ENCODE measurements at regions not wholly inside any gene's neighbourhood (a gene's known extent, or its start where the extent isn't known, plus 50 kb on each side); places are given as distances from the start of the nearest gene placed in this dataset.

- Mint-ChIP-seq H3K9me3 (no peaks in the 10 kb centered on the region; the same call in 2 of the 3 replicates), H3K4me1 (peaks cover 29% of the 10 kb centered on the region), H3K27me3 (ENCODE audit: insufficient read depth, low read depth, poor library complexity) (peaks cover 2% of the 10 kb centered on the region), H3K27ac (peak overlapping the region; percentile 87), H3K36me3 (ENCODE audit: low read depth) (no peaks in the 10 kb centered on the region), H3K4me3 (no peak overlapping the region)
- peak; percentile 20 for DNase-seq (ENCODE audit: low spot score)
- Histone ChIP-seq H3K79me2 (replicated peaks; ENCODE audit: insufficient read depth) (no peaks in the 10 kb centered on the region), H3F3A (replicated peaks; ENCODE audit: low read depth) (no peaks in the 10 kb centered on the region), H2AFZ (no peak overlapping the region), H3K9me2 (ENCODE audit: insufficient read depth) (no peaks in the 10 kb centered on the region), H3K27me3 (ENCODE audit: insufficient read depth) (no peaks in the 10 kb centered on the region), H3K4me3 (no peak overlapping the region), H3K27ac (ENCODE audit: low read depth) (peak overlapping the region; percentile 48; the same call in 1 of the 2 replicates), H3K36me3 (ENCODE audit: insufficient read depth) (no peaks in the 10 kb centered on the region), H3K4me1 (ENCODE audit: insufficient read depth) (peaks cover 31% of the 10 kb centered on the region), H3K4me2 (peak overlapping the region; percentile 61), H4K20me1 (replicated peaks; ENCODE audit: insufficient read depth) (no peaks in the 10 kb centered on the region)
- TF ChIP-seq, protein P1, sequence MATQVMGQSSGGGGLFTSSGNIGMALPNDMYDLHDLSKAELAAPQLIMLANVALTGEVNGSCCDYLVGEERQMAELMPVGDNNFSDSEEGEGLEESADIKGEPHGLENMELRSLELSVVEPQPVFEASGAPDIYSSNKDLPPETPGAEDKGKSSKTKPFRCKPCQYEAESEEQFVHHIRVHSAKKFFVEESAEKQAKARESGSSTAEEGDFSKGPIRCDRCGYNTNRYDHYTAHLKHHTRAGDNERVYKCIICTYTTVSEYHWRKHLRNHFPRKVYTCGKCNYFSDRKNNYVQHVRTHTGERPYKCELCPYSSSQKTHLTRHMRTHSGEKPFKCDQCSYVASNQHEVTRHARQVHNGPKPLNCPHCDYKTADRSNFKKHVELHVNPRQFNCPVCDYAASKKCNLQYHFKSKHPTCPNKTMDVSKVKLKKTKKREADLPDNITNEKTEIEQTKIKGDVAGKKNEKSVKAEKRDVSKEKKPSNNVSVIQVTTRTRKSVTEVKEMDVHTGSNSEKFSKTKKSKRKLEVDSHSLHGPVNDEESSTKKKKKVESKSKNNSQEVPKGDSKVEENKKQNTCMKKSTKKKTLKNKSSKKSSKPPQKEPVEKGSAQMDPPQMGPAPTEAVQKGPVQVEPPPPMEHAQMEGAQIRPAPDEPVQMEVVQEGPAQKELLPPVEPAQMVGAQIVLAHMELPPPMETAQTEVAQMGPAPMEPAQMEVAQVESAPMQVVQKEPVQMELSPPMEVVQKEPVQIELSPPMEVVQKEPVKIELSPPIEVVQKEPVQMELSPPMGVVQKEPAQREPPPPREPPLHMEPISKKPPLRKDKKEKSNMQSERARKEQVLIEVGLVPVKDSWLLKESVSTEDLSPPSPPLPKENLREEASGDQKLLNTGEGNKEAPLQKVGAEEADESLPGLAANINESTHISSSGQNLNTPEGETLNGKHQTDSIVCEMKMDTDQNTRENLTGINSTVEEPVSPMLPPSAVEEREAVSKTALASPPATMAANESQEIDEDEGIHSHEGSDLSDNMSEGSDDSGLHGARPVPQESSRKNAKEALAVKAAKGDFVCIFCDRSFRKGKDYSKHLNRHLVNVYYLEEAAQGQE (IDR thresholded peaks at IDR 0.05; ENCODE audit: unreplicated experiment), result no peak
- TF ChIP-seq EZH2 (IDR thresholded peaks at IDR 0.05; ENCODE audit: low read depth, unreplicated experiment) (no peak), NANOG (IDR thresholded peaks at IDR 0.05; ENCODE audit: borderline replicate concordance) (0 out of 2 replicates have a peak, but pooled peaks have one; percentile 17), CREB1 (CRISPR knock-in tag; IDR thresholded peaks at IDR 0.05; ENCODE audit: low read depth) (no peak), CTCF (conservative IDR thresholded peaks at IDR 0.05; ENCODE audit: low read depth in 2 of 2) (no peak), POLR2AphosphoS5 (IDR thresholded peaks at IDR 0.05; ENCODE audit: low read depth) (no peak)
- ATAC-seq, result peak; percentile 34; the same call in 2 of the 3 replicates
These were observed 1447.1 kb downstream of the PCDH19 start for GRCh38 chrX:98962996-98963395.

GRCh38 chrX:98956014-98956413 lies 1454.1 kb downstream of the PCDH19 start:
- Histone ChIP-seq H3K4me1 (ENCODE audit: insufficient read depth) (no peaks in the 10 kb centered on the region), H3F3A (replicated peaks; ENCODE audit: low read depth) (no peaks in the 10 kb centered on the region), H3K9me2 (ENCODE audit: insufficient read depth) (no peaks in the 10 kb centered on the region), H3K27ac (ENCODE audit: low read depth) (no peak overlapping the region), H3K36me3 (ENCODE audit: insufficient read depth) (no peaks in the 10 kb centered on the region), H3K79me2 (replicated peaks; ENCODE audit: insufficient read depth) (no peaks in the 10 kb centered on the region), H2AFZ (no peak overlapping the region), H4K20me1 (replicated peaks; ENCODE audit: insufficient read depth) (no peaks in the 10 kb centered on the region), H3K27me3 (ENCODE audit: insufficient read depth) (no peaks in the 10 kb centered on the region), H3K4me2 (no peak overlapping the region), H3K4me3 (no peak overlapping the region)
- Mint-ChIP-seq H3K27ac (no peak overlapping the region), H3K4me3 (no peak overlapping the region), H3K9me3 (peaks cover 9% of the 10 kb centered on the region; the same call in 2 of the 3 replicates), H3K36me3 (ENCODE audit: low read depth) (peaks cover 3% of the 10 kb centered on the region; the same call in 1 of the 3 replicates), H3K4me1 (no peaks in the 10 kb centered on the region), H3K27me3 (ENCODE audit: insufficient read depth, low read depth, poor library complexity) (no peaks in the 10 kb centered on the region)
- no peak for TF ChIP-seq ZNF114 (CRISPR knock-in tag; IDR thresholded peaks at IDR 0.05)
- peak; percentile 35 to 54 for TF ChIP-seq CTCF (conservative IDR thresholded peaks at IDR 0.05; ENCODE audit: low read depth in 2 of 2)
- DNase-seq (ENCODE audit: low spot score), result peak; percentile 57
- peak; percentile 87 for ATAC-seq

Measured in GM23338 (cell line).